HepG2 (cell line): ENCODE measurements at regions not wholly inside any gene's neighbourhood (a gene's known extent, or its start where the extent isn't known, plus 50 kb on each side); places are given as distances from the start of the nearest gene placed in this dataset.

Experiments used
- ATAC-seq: fragments of 200-7000 bp; cut with Tn5 transposase; 3 replicates; pipeline ENCODE4 v1.9.1; 2020; ENCODE audit warnings: mild to moderate bottlenecking, moderate library complexity
- BruUV-seq: library from RNA; stranded (reverse); fragments of 400-500 nt; replicated peaks from 2 replicates; lab custom pipeline; 2021; lab: Mats Ljungman, UMichigan
- CTCF ChIA-PET: fragments of 300-600 bp; formaldehyde crosslinking; extraction: SDS; loops from one replicate; lab custom pipeline; 2021; ENCODE audit warnings: low total read pairs, inconsistent platforms, low intra/inter-chr PET ratio; lab: Yijun Ruan, JAX
- POLR2A ChIA-PET: fragments of 350-600 bp; sonication (Branson Sonifier 250); formaldehyde crosslinking; loops from one replicate; lab custom pipeline; 2020; ENCODE audit warnings: antibody characterized with exemption, inconsistent platforms; lab: Yijun Ruan, JAX
- DNase-seq: peaks from one replicate; pipeline ENCODE4 v3.0.0-alpha.2; 2015; ENCODE audit warnings: low spot score
- FAIRE-seq: peaks from 3 replicates; lab custom pipeline; 2011; peaks lifted over from hg19 to GRCh38; lab: Jason Lieb, UNC
- H2AFZ ChIP-seq: one replicate; pipeline ENCODE4 v1.6.1; 2011; ENCODE audit warnings: low read length, inconsistent platforms
- H3K27ac ChIP-seq: fragments of 300-600 bp; 3 replicates; pipeline ENCODE4 v1.8.0; 2011; ENCODE audit warnings: mixed run types, mild to moderate bottlenecking, mixed read lengths, low read length, inconsistent platforms; ENCODE audit not compliant: insufficient read depth; ENCODE audit errors: extremely low read length
- H3K27me3 ChIP-seq, 2 experiments: fragments of 200-600 bp in 1 of 2; 2 replicates in 1 of 2; 3 replicates in 1 of 2; pipeline versions ENCODE4 v1.6.0 to v1.8.0; 2011; ENCODE audit warnings: low read length in 2 of 2, mild to moderate bottlenecking in 2 of 2, moderate library complexity in 2 of 2, inconsistent platforms in 1 of 2; ENCODE audit not compliant: insufficient read depth in 2 of 2, control insufficient read depth in 1 of 2
- H3K36me3 ChIP-seq, 2 experiments: fragments of 200-600 bp in 1 of 2; replicated peaks in 1 of 2; 2 replicates in 1 of 2; 3 replicates in 1 of 2; pipeline versions ENCODE4 v1.5.1 to v1.8.0; 2011; ENCODE audit warnings: low read length in 2 of 2, inconsistent platforms in 1 of 2; ENCODE audit not compliant: insufficient read depth in 2 of 2, control insufficient read depth in 1 of 2
- H3K4me1 ChIP-seq: 2 replicates; pipeline ENCODE4 v1.5.1; 2012; ENCODE audit warnings: low read length, inconsistent platforms; ENCODE audit not compliant: insufficient read depth
- H3K4me2 ChIP-seq: 2 replicates; pipeline ENCODE4 v1.6.0; 2011; ENCODE audit warnings: low read depth, low read length, inconsistent platforms
- H3K4me3 ChIP-seq, 3 experiments: fragments of 200-600 bp in 1 of 3; sonication (generic), shearing (Covaris generic) in 1 of 3; replicated peaks in 1 of 3; 2 replicates each; pipeline ENCODE4 v1.5.1; 2011 to 2016; ENCODE audit warnings: low read length in 3 of 3, inconsistent platforms in 2 of 3, low read depth in 2 of 3, mild to moderate bottlenecking in 2 of 3, control low read depth in 1 of 3, mixed read lengths in 1 of 3; ENCODE audit not compliant: insufficient read depth in 1 of 3
- H3K79me2 ChIP-seq: one replicate; pipeline ENCODE4 v1.6.1; 2011; ENCODE audit warnings: low read length, inconsistent platforms; ENCODE audit not compliant: insufficient read depth
- H3K9ac ChIP-seq: 2 replicates; pipeline ENCODE4 v1.6.0; 2011; ENCODE audit warnings: mild to moderate bottlenecking, low read depth, low read length, inconsistent platforms; ENCODE audit not compliant: insufficient read depth
- H3K9me3 ChIP-seq: 2 replicates; pipeline ENCODE4 v1.5.1; 2012; ENCODE audit warnings: mild to moderate bottlenecking, low read length
- H4K20me1 ChIP-seq: 2 replicates; pipeline ENCODE4 v1.6.0; 2011; ENCODE audit warnings: inconsistent platforms, mild to moderate bottlenecking, low read length, moderate library complexity; ENCODE audit not compliant: insufficient read depth
- IKZF4 ChIP-seq: sonication (generic); formaldehyde crosslinking; IDR thresholded peaks from 2 replicates; pipeline ENCODE4 v1.5.1; 2020; ENCODE audit warnings: borderline replicate concordance, mild to moderate bottlenecking, low read depth, missing genetic modification reagents; ENCODE audit errors: not compliant biosample characterization
- ISX ChIP-seq: sonication (generic); formaldehyde crosslinking; conservative IDR thresholded peaks from 2 replicates; pipeline ENCODE4 v1.5.0; 2020; ENCODE audit warnings: missing genetic modification reagents
- PHB2 ChIP-seq: fragments of 450-650 bp; IDR thresholded peaks from 2 replicates; pipeline ENCODE4 v1.6.1; 2018; ENCODE audit not compliant: partially characterized antibody
- TEAD3 ChIP-seq: optimal IDR thresholded peaks from 2 replicates; pipeline ENCODE3; 2016; ENCODE audit warnings: borderline replicate concordance
- ZBTB21 ChIP-seq: sonication (generic); formaldehyde crosslinking; IDR thresholded peaks from 2 replicates; pipeline ENCODE4 v1.4.0; 2020; ENCODE audit warnings: missing genetic modification reagents
- ZBTB38 ChIP-seq: sonication (generic); formaldehyde crosslinking; IDR thresholded peaks from 2 replicates; pipeline ENCODE4 v1.5.1; 2020; ENCODE audit warnings: mild to moderate bottlenecking, missing genetic modification reagents
- ZNF337 ChIP-seq: sonication (generic); formaldehyde crosslinking; IDR thresholded peaks from 2 replicates; pipeline ENCODE4 v1.5.1; 2020; ENCODE audit warnings: missing genetic modification reagents, low read depth, mild to moderate bottlenecking, borderline replicate concordance
- WGBS: methylation state at CpG from one replicate; pipeline ENCODE4 v1.1.6; 2017; ENCODE audit warnings: low lambda C conversion rate; 5-methylcytosine and 5-hydroxymethylcytosine counted together
- in situ Hi-C: cut with HindIII; loops from 2 replicates; pipeline ENCODE4 v1.10.0; 2017; ENCODE audit warnings: low pct_unique_long_range_greater_than_20kb; ENCODE audit not compliant: extremely low pct_ligation_motif_present
- intact Hi-C: fragments of 100-400 bp; cut with micrococcal nuclease; formaldehyde crosslinking; loops from one replicate; pipeline ENCODE4 v1.10.0; 2022; ENCODE audit not compliant: unreplicated experiment
- TF ChIP-seq, protein P1 (sequence below): sonication (generic); formaldehyde crosslinking; IDR thresholded peaks from 2 replicates; pipeline ENCODE4 v1.4.0; 2020; ENCODE audit warnings: mild to moderate bottlenecking, missing genetic modification reagents
- TF ChIP-seq, protein P2 (sequence below): sonication (generic); formaldehyde crosslinking; IDR thresholded peaks from 2 replicates; pipeline ENCODE4 v1.5.1; 2020; ENCODE audit warnings: mild to moderate bottlenecking, missing genetic modification reagents, borderline replicate concordance
- TF ChIP-seq, protein P3 (sequence below): sonication (generic); formaldehyde crosslinking; IDR thresholded peaks from 2 replicates; pipeline ENCODE4 v1.8.0; 2022; ENCODE audit warnings: mild to moderate bottlenecking, missing genetic modification reagents, moderate library complexity

DNA sequence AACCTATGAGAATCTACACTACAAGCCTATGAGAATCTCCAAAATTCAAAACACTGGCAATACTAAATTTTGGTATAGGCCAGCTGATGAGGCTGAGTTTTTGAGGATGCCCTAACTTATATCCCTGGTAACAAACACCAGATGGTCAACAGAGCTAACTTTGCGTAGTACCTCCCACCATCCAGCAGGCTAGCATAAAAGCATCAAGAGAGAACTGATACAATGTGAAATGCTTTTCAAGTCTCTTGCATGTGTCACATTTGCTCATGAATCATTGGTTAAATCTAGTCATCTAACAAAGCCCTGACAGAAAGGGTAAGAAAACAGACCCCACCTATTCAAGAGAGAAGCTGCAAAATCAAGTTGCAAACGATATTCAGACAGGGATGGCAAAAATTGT, 1609.7 kb upstream of the CDH9 start:
- TF ChIP-seq ZNF337 (CRISPR knock-in tag), result no peak
- no peak for TF ChIP-seq ZBTB38 (CRISPR knock-in tag)
- TF ChIP-seq, protein P1, sequence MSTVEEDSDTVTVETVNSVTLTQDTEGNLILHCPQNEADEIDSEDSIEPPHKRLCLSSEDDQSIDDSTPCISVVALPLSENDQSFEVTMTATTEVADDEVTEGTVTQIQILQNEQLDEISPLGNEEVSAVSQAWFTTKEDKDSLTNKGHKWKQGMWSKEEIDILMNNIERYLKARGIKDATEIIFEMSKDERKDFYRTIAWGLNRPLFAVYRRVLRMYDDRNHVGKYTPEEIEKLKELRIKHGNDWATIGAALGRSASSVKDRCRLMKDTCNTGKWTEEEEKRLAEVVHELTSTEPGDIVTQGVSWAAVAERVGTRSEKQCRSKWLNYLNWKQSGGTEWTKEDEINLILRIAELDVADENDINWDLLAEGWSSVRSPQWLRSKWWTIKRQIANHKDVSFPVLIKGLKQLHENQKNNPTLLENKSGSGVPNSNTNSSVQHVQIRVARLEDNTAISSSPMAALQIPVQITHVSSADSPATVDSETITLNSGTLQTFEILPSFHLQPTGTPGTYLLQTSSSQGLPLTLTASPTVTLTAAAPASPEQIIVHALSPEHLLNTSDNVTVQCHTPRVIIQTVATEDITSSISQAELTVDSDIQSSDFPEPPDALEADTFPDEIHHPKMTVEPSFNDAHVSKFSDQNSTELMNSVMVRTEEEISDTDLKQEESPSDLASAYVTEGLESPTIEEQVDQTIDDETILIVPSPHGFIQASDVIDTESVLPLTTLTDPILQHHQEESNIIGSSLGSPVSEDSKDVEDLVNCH (CRISPR knock-in tag), result no peak
- TF ChIP-seq ZBTB21, result no peak
- no peak for TF ChIP-seq TEAD3 (CRISPR knock-in tag)
- no TSS peak for BruUV-seq

DNA sequence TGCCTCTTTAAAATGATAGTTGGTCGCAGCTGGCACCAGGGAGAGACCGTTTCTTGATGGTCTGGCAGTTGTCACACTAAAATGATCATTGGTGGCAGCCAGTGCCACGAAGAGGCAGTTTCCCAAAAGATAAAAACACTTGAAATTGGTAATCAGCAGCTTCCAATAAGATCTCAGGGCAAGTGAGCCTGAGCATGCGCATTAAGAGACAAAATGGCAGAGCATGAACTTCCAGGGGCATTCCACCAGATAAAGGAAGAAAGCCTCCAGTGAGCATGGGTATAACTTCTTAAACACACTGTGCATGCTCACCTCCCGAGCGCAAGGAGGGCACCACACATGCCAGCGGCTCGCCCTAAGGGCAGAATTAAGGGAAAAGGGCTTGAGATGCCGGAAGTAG, 1594.2 kb upstream of the CDH9 start:
- DNase-seq (no peak), FAIRE-seq (no peak), ATAC-seq (no peak)
- in situ Hi-C loops (no loop called here), intact Hi-C loops (no loop called here)
- H2AFZ ChIP-seq, result no peak overlapping the region
- WGBS, result 6% methylated on average over 6 of the region's 9 CpGs
- no peak overlapping the region for H3K4me3 ChIP-seq
- no peaks in the 10 kb centered on the region for H4K20me1 ChIP-seq
- no peak overlapping the region for H3K27ac ChIP-seq
- no peaks in the 10 kb centered on the region for H3K36me3 ChIP-seq
- ChIA-PET POLR2A (no interaction called here), CTCF (no interaction called here)
- H3K79me2 ChIP-seq, result no peaks in the 10 kb centered on the region
- BruUV-seq, result no TSS peak
- H3K4me1 ChIP-seq, result no peaks in the 10 kb centered on the region
- no peaks in the 10 kb centered on the region for H3K27me3 ChIP-seq
- H3K9me3 ChIP-seq, result no peaks in the 10 kb centered on the region
- H3K9ac ChIP-seq, result no peak overlapping the region
- no peak overlapping the region for H3K4me2 ChIP-seq
- TF ChIP-seq, protein P2, sequence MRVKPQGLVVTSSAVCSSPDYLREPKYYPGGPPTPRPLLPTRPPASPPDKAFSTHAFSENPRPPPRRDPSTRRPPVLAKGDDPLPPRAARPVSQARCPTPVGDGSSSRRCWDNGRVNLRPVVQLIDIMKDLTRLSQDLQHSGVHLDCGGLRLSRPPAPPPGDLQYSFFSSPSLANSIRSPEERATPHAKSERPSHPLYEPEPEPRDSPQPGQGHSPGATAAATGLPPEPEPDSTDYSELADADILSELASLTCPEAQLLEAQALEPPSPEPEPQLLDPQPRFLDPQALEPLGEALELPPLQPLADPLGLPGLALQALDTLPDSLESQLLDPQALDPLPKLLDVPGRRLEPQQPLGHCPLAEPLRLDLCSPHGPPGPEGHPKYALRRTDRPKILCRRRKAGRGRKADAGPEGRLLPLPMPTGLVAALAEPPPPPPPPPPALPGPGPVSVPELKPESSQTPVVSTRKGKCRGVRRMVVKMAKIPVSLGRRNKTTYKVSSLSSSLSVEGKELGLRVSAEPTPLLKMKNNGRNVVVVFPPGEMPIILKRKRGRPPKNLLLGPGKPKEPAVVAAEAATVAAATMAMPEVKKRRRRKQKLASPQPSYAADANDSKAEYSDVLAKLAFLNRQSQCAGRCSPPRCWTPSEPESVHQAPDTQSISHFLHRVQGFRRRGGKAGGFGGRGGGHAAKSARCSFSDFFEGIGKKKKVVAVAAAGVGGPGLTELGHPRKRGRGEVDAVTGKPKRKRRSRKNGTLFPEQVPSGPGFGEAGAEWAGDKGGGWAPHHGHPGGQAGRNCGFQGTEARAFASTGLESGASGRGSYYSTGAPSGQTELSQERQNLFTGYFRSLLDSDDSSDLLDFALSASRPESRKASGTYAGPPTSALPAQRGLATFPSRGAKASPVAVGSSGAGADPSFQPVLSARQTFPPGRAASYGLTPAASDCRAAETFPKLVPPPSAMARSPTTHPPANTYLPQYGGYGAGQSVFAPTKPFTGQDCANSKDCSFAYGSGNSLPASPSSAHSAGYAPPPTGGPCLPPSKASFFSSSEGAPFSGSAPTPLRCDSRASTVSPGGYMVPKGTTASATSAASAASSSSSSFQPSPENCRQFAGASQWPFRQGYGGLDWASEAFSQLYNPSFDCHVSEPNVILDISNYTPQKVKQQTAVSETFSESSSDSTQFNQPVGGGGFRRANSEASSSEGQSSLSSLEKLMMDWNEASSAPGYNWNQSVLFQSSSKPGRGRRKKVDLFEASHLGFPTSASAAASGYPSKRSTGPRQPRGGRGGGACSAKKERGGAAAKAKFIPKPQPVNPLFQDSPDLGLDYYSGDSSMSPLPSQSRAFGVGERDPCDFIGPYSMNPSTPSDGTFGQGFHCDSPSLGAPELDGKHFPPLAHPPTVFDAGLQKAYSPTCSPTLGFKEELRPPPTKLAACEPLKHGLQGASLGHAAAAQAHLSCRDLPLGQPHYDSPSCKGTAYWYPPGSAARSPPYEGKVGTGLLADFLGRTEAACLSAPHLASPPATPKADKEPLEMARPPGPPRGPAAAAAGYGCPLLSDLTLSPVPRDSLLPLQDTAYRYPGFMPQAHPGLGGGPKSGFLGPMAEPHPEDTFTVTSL (CRISPR knock-in tag), result no peak
- no peak for TF ChIP-seq ISX (CRISPR knock-in tag)
- no peak for TF ChIP-seq IKZF4
- TF ChIP-seq PHB2, result no peak
- TF ChIP-seq, protein P3, sequence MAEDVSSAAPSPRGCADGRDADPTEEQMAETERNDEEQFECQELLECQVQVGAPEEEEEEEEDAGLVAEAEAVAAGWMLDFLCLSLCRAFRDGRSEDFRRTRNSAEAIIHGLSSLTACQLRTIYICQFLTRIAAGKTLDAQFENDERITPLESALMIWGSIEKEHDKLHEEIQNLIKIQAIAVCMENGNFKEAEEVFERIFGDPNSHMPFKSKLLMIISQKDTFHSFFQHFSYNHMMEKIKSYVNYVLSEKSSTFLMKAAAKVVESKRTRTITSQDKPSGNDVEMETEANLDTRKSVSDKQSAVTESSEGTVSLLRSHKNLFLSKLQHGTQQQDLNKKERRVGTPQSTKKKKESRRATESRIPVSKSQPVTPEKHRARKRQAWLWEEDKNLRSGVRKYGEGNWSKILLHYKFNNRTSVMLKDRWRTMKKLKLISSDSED (CRISPR knock-in tag), result no peak

More for the DNA sequence above, 1609.7 kb upstream of the CDH9 start:
- Histone ChIP-seq H3K79me2 (no peaks in the 10 kb centered on the region), H3K9me3 (no peaks in the 10 kb centered on the region), H3K4me3 (no peak overlapping the region), H3K27me3 (no peaks in the 10 kb centered on the region), H3K9ac (no peak overlapping the region), H3K4me1 (no peaks in the 10 kb centered on the region), H2AFZ (no peak overlapping the region), H3K36me3 (no peaks in the 10 kb centered on the region), H4K20me1 (no peaks in the 10 kb centered on the region), H3K27ac (no peak overlapping the region), H3K4me2 (no peak overlapping the region)
- FAIRE-seq, result no peak
- WGBS, result 0% methylated on average over 2 of the region's 2 CpGs
- intact Hi-C loops, result no loop called here
- in situ Hi-C loops, result no loop called here
- DNase-seq, result peak; percentile 1
- ChIA-PET CTCF (no interaction called here), POLR2A (no interaction called here)
- no peak for ATAC-seq
